GM15510 (cell line): ENCODE measurements at regions not wholly inside any gene's neighbourhood (a gene's known extent, or its start where the extent isn't known, plus 50 kb on each side); places are given as distances from the start of the nearest gene placed in this dataset.

Source experiments
- POLR2A ChIP-seq: IDR thresholded peaks from 3 replicates; pipeline ENCODE4 v1.6.1; 2011; ENCODE audit warnings: borderline replicate concordance; ENCODE audit not compliant: insufficient read length; ENCODE audit errors: extremely low read depth

DNA sequence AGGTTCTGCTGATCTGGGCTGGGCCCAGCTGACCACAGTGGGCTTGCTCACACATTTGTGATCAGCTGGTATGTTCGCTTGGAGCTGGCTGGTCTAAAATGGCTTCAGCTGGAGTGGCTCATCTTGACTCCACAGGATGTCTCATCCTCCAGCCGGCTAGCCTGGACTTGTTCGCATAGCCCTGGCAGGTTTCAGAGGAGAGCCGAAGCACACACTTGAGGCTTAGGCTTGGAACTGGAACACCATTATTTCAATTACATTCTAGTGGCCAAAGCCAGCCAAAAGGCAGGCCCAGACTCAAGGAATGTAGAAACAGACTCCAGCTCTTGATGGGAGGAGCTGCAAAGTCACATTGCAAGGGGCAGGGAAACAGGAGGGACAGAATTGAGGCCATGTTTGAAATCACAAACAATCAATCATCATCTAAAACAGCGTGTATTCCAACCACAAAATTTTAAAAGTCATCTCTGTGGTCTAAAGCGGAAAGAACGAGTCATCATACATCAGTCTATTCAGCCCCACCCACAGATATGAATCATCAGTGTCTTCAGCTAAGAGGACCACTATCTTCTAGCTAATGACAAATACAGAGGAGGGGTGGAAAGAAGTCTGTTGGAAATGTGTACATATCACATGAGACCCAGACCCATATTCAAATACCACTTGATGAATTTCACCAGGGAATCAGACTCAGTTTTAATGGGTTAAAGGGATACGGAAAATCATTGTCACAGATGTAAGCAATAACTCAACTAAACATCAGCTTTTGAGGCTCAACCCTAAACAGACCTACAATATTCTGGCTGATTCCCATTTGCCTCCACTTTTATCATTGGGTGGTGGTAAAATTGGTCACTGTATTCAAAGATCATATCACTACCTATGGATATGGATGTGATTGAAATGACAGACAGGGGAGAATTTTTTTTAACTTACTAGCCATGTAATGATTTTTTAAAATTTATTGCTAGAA is 139.0 kb upstream of the MKLN1 start:
- TF ChIP-seq POLR2A: no peak

DNA sequence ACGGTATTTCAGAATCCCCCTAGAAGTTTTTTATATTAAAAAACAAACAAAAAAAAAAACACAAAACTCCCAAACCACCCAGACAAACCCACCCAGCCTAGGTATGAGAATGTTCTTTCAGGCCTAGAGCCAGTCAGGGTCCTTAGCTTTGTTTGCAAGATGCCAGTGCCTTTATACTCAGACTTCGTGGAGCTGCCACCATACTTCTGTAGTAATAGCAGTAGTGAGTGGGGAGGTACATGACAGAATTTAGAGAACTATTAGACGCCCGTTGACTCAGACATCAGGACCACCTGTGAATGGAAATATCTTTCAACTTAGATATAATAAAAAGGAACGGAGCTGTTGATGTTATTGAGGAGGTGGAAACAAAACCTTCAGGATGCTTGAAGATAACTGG is 138.2 kb upstream of the MKLN1 start:
- TF ChIP-seq POLR2A: no peak

DNA sequence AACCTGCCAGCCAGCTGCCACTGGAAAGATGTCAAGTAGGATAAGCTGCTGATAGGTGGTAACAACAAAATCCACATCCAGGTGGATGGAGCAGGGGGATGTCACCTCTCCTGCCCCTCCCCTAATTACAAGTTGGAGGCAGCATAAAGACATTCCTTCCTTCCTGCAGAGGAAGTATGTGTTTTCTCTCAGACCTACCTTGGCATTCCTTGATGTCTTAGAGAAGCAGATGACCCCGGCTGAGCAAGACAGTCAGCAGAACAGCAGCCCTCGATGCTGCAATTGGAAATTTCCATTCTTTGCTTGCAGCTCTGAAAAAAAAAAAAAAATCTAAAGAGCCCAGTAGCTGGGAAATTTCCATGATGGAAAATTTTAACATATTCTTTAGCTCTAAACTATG is 137.5 kb upstream of the MKLN1 start:
- TF ChIP-seq POLR2A: no peak

DNA sequence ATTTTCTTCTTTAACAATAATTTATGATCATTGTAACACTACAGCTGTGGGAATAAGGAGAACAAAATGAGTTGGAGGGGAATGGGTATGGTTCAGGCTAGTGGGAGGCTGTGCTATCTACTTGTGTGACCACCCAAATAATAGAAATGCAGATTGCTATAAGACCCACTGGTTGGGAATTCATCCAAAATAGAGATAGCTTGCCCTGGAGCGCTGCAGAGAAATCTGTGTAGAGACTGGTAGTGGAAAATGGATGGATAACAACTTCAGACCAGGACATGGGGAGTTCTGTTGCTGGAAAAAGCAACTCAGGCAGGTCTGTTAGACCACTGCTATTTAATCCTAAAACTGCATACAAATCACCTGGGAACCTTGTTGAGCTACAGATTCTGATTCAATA is 137.1 kb upstream of the MKLN1 start:
- TF ChIP-seq POLR2A: no peak

DNA sequence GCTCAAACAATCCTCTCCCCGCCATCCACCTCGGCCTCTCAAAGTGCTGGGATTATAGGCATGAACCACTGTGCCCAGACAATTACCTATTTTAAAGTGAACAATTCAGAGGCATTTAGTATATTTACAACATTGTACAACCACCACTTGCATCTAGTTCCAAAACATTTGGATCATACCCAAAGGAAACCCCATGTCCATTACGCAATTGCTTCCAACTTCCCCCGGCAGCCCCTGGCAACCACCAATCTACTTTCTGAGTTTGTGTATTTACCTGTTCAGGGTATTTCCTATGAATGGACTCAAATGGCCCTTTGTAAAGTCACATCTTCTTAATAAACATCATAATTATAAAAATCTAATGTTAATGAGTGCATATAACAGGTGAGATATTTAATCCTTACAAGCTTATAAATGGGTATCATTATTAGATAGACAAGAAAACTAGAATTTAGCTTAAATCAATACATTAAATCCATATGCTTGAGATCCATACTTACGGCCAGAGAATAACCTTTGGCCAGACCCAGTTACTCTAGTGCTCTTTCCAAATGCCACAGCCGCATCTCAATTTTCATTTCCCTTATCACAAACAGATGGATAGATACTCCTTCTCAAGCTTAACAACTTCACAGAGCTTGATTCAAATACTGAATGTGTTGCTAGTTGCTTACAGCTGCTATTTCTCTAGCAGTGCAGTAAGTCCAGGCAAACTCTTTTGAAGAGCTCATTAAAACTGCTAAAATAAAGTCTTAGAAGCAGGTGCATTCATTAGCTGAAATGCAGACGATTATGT is 133.4 kb upstream of the MKLN1 start:
- TF ChIP-seq POLR2A: no peak

DNA sequence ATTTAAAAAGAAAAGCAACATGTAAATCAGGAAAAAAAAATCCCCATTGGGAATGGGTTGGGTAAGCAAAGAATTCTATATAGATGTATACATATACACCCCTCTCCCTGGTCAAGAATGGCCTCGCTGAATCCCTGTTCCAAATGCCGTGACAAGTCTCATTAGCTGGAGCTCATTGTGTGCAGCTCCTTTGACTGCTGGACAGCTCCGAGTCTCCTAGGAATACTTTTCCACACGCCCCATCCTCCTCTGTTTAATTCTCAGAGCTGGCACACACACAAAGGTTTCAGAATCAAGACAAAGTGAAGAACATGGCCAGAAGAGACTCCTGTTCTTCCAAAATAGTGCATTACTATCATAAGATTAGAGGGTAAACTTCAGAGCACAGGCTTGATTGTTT is 130.9 kb upstream of the MKLN1 start:
- no peak for TF ChIP-seq POLR2A

DNA sequence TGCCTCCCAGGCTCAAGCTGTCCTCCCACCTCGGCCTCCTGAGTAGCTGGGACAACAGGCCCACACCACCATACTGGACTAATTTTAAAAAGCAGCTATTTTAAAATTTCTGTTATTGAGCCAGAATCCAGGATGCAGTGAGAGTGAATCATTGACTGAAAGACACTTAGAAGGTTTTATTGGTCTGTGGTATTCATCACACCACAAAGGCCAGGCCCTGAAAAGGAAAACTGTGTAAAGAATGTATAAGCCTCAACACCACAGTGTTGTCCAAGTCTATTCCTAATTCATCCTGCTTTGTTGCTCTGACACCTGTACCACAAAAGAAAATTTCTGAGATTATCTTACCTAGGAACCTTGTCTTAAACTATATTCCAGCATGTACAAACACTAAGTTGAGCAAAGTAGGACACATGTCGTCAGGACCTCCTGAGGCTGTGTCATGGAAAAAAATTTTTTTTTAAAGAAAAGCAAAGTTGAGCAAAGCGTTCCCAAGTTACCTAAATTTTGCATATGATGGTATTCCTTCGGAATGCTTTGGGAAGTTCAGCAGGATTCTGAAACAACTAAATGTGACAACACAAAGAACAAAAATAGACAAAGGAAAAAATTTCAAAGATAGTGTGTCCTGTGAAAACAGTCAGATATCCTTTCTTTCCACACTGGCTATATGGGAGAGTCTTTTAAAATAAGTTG is 129.6 kb upstream of the MKLN1 start:
- no peak for TF ChIP-seq POLR2A

DNA sequence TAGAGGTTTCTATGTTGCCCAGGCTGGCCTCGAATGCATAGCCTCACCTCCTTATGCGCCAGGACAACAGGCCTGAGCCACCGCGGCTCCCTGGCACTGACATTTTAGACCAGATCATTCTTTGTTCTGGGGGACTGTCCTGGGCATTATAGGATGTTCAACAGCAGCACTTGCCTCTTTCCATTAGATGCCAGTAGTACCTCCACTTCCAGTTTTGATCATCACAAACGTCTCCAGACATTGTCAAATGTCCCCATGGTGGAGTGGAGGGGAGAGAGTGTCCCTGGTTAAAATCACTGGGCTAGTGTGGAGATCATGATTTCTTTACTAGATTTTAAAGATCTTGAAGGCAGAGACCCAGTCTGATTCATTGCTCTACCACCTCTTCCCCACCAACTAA is 125.2 kb upstream of the MKLN1 start:
- TF ChIP-seq POLR2A: no peak

DNA sequence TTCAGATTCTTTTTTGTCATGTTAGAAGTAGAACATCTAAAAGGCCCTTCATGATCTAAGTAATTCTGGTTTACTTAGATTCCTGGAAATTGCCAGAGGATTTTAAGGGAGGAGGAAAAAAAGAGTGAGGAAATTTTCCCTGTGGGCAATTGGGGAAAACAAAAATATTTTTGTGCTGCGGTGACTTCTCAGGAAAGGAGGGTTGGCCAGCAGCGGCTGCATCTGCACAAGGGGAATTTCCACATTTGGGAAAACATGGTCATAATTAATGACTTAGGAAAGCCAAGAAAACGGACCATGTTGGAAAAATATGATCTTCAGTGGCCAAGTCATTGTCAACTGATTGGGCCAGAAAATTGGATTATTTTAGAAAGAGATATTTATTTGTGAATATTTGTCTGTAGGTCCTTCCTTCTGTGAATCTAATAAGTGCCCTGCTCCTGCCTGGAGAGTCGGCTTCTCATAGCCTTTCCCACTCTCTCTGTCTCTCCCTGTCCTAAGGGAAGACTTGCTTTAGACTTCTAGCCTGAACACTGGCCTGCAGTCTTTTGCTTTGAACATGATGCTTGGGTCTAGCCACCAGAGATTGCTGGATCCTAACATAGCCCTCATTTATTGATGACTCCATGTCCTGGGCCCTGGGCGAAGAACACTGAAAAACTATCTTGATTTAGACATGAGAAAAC is 124.2 kb upstream of the MKLN1 start:
- TF ChIP-seq POLR2A: no peak

DNA sequence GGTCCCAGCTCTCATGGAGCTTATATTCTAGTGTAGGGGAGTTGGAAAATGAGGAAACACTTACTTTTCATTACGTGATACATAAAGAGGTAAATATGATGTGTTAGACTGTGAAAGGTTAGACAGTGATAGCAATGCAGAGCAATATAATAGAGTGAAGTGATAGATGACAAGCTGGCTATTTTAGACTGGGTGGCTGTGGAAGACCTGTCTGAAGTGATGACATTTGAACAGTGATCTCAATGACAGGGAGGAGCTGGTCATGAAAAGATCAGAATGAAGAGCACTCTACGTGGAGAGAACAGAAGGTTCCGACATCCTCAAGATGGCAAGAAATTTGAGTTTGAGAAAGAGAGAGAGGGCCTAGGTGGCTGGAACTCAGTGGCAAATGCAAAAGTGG is 118.9 kb upstream of the MKLN1 start:
- TF ChIP-seq POLR2A: no peak

DNA sequence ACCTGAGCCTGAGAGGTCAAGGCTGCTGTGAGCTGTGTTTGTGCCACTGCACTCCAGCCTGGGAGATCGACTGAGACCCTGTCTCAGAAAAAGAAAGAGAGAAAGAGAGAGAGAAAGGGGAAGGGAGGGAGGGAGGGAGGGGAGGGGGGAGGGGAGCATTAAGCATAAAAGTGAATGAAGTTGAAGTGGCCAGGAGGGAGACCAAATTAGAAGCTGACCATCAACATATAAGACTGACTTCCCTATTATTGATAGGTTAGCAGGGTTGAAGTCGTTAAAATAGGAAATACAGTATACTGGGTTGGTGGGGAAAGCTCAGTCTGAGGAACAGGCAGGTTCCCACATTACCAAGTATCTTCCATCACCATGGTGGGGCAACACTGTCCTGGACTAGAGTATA is 117.1 kb upstream of the MKLN1 start:
- no peak for TF ChIP-seq POLR2A

DNA sequence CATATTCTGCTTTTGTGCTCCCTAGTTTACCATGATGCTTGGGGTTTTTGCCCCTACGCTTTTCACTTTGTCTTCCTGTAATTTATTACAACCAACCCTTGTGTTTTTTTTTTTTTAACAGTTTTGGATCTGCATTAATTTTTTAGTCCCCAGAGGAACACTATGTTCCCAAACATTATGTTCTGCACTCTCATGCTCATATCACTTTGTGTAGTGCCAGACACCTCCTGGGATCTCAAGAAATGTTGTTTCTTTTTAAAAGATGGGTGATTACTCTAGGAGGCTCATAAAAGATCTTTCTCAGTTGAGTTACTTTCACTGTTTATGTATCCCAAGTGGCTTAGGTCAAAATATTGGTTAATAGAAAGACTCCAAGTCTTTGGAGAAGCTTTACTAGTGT is 116.2 kb upstream of the MKLN1 start:
- TF ChIP-seq POLR2A: no peak

DNA sequence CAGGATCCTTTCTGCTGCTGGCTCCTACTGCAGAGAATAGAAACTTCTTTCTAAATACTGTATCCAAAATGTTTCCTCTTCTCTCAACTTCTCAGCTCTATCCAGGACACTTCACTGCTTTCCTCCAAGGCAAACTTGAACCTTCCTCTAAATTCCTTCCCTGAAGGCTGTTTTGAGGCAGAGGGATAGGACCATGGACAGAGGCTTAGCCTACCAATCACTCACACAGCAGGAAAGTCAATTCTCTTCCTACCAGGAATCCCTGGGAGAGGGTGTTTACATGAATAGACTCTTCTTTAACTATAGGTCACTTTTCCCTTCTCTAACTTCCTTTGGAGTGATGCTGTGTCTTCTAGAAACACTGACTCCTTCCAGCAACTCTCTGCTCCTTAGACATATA is 115.6 kb upstream of the MKLN1 start:
- TF ChIP-seq POLR2A: no peak

DNA sequence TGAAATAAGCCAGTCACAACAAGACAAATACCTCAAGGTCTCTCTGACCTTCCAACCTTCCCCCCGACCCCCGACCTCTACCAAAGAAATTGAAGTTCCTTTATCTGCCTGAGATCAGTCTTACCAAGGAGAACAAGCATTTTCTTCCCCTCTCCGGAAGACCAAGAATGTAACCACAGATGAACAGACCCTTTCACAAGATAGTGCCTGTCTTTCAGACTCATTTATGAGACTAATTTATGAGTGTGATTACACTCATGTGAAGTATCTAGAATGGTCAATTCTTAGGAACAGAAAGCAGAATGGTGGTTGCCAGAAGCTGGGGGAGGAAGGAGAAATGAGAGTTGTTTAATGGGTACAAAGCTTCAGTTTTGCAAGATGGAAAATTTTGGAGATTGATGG is 108.9 kb upstream of the MKLN1 start:
- no peak for TF ChIP-seq POLR2A
